Muscle layer of duodenum (tissue), 2 donors: ENCODE measurements at regions not wholly inside any gene's neighbourhood (a gene's known extent, or its start where the extent isn't known, plus 50 kb on each side); places are given as distances from the start of the nearest gene placed in this dataset.

ENCODE experiments used
- H3K27ac ChIP-seq: one replicate; pipeline ENCODE4 v1.7.0; 2013; ENCODE audit warnings: mild to moderate bottlenecking, low read length
- H3K27me3 ChIP-seq: one replicate; pipeline ENCODE4 v1.7.0; 2013; ENCODE audit warnings: low read depth, mild to moderate bottlenecking, control low read depth, low read length
- H3K36me3 ChIP-seq, 2 donors: one replicate each; pipeline ENCODE4 v1.7.0; 2013; ENCODE audit warnings: low read length in 2 of 2, control low read depth in 1 of 2, mild to moderate bottlenecking in 1 of 2; ENCODE audit not compliant: insufficient read depth in 2 of 2, control insufficient read depth in 1 of 2
- H3K4me1 ChIP-seq, 2 donors: one replicate each; pipeline ENCODE4 v1.7.0; 2013; ENCODE audit warnings: low read length in 2 of 2, mild to moderate bottlenecking in 2 of 2, control low read depth in 1 of 2, moderate library complexity in 1 of 2; ENCODE audit not compliant: insufficient read depth in 2 of 2, control insufficient read depth in 1 of 2
- H3K4me3 ChIP-seq, 2 donors: one replicate each; pipeline ENCODE4 v1.7.0; 2013; ENCODE audit warnings: low read length in 2 of 2, low read depth in 1 of 2, mild to moderate bottlenecking in 1 of 2
- H3K9me3 ChIP-seq, 2 donors: one replicate each; pipeline ENCODE4 v1.7.0; 2013; ENCODE audit warnings: low read length in 2 of 2, control low read depth in 1 of 2, mild to moderate bottlenecking in 1 of 2; ENCODE audit not compliant: control insufficient read depth in 1 of 2
- donor health status: healthy.

DNA sequence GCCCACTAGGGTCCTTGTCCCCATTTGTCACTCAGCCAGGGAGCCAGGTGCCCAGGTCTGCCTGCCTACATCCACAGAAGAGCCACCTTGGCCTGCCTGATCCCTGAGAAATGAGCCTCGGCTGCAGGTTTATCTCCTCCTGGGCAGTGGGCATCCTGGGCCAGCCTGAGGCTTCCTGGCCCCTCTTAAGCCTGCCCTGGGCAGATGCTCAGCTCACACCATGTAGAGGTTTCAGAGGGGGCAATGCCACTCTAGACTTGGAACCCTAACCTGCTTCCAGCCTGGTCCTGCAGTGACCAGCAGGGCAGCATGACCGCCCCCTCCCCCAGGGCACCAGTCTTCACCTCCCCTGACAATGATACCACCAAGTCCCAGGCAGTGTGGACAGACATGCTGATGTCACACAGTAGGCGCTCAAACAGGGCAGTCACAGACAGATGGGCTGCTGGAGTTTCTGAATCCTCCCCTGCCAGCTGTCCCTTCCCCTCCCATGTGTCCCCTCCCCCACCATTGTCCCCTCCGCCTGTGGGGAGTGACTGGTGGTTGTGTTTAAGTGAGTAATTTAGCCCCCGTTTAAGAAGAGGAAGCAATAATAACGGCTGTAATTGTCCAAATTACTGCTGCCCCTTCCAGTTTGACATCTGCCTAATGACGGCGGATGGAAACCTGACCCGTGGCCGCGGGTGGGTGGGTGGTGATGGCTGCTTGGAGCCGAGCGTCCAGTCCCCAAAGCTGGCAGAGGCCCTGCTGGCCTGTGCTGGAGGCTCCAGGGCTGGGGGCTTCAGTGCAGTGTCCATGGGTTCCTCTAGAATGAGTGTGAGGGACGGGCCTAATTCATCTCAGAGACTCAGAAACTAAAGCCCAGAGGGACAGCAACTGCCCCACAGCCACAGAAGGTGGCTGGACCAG is 147.7 kb downstream of the BARX1 start:
- H3K27ac ChIP-seq, result no peak overlapping the region
- H3K4me3 ChIP-seq, result no peak overlapping the region

GRCh38 chr9:93801581-93802284 is 153.4 kb downstream of the BARX1 start:
- Histone ChIP-seq H3K9me3 (no peaks in the 10 kb centered on the region), H3K4me1 (no peaks in the 10 kb centered on the region), H3K27ac (no peak overlapping the region), H3K36me3 (no peaks in the 10 kb centered on the region), H3K4me3 (no peak overlapping the region), H3K27me3 (no peaks in the 10 kb centered on the region)

More for the DNA sequence above, 147.7 kb downstream of the BARX1 start:
- H3K27me3 ChIP-seq, result no peaks in the 10 kb centered on the region
- no peaks in the 10 kb centered on the region for H3K9me3 ChIP-seq
- no peaks in the 10 kb centered on the region for H3K36me3 ChIP-seq
- no peaks in the 10 kb centered on the region for H3K4me1 ChIP-seq

DNA sequence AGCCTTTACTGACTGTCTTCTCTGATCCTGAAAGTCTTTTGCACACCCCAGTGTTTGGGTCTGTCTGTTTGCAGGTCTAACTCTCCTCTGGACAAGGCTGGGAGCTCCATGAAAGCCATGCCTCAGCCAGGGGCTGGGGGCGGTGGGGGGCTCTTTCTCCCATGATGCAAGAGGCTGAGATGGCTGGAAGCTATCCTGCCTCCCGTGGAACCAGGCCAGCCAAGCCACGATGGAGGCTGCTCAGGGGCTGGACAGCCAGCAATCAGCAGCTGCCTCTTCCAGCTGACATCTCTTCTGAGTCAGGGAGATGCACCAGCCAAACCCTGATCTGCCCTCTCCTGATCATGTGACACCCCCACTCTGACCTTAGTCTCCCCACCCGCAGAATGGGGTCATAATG is 154.0 kb downstream of the BARX1 start:
- H3K9me3 ChIP-seq, result no peaks in the 10 kb centered on the region
- H3K4me1 ChIP-seq, result no peaks in the 10 kb centered on the region
- H3K36me3 ChIP-seq, result no peaks in the 10 kb centered on the region
- H3K27ac ChIP-seq, result no peak overlapping the region
- H3K27me3 ChIP-seq, result no peaks in the 10 kb centered on the region
- no peak overlapping the region for H3K4me3 ChIP-seq

- no peak overlapping the region for H3K4me3 ChIP-seq
- peaks cover 0 to 9% of the 10 kb centered on the region in 2 donors for H3K9me3 ChIP-seq
Measured at GRCh38 chr9:93792358-93792757, 162.8 kb downstream of the BARX1 start.

DNA sequence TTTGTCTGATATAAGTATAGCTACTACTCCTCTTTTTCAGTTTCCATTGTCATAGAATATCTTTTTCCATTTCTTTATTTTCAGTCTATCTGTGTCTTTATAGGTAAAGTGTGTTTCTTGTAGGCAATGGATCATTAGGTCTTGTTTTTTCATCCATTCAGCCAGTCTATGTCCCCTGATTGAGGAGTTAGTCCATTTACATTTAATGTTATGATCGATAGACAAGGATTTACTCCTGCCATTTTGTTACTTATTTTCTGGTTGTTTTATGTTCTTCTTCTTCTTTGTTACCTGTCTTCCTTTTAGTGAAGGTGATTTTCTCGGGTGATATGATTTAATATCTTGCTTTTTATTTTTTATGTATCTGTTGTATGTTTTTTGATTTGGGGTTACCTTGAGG is 169.0 kb downstream of the BARX1 start:
- Histone ChIP-seq H3K4me1 (no peaks in the 10 kb centered on the region), H3K27me3 (no peaks in the 10 kb centered on the region), H3K4me3 (no peak overlapping the region), H3K27ac (no peak overlapping the region), H3K36me3 (no peaks in the 10 kb centered on the region), H3K9me3 (peaks cover 0 to 12% of the 10 kb centered on the region in 2 donors)

More at GRCh38 chr9:93792358-93792757, 162.8 kb downstream of the BARX1 start:
- H3K27me3 ChIP-seq, result no peaks in the 10 kb centered on the region
- no peaks in the 10 kb centered on the region for H3K4me1 ChIP-seq
- H3K36me3 ChIP-seq, result no peaks in the 10 kb centered on the region
- H3K27ac ChIP-seq, result no peak overlapping the region

DNA sequence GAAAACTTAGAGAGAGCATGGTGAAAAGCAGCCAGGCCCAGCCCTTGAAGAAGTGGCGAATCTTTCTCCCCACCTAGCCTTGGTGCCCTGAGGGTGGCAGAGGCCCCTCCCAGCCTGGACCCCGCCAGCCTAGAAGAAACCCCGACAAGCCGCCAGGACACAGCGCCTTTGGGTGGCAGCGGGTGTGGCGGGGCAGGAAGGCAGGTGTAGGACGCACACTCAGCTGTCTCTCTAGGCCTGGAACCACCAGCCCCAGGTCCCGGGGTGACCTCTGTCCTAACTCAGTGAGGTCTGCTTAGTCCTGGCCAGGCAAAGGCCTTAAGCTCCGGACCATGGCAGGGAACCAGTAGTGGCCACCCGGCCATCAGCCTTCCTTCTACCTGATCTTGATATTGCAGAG is 178.3 kb downstream of the BARX1 start:
- Histone ChIP-seq H3K27ac (no peak overlapping the region), H3K36me3 (no peaks in the 10 kb centered on the region), H3K4me1 (no peaks in the 10 kb centered on the region), H3K4me3 (no peak overlapping the region), H3K27me3 (no peaks in the 10 kb centered on the region), H3K9me3 (no peaks in the 10 kb centered on the region)

DNA sequence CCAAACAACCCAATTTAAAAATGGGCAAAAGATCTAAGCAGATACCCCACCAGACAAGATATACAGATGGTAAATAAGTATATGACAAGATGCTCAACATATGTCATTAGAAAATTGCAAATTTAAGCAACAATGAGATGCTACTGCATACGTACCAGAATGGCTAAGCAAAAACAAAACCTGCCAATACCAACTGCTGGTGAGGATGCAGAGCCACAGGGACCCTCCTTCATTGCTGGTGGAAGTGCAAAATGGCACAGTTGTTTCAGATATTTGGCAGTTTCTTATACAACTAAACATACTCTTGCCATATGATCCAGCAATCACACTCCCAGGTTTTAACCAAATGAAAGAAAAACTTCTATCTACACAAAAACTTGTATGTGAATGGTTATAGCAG is 178.9 kb downstream of the BARX1 start:
- Histone ChIP-seq H3K36me3 (no peaks in the 10 kb centered on the region), H3K4me1 (no peaks in the 10 kb centered on the region), H3K4me3 (no peak overlapping the region), H3K27me3 (no peaks in the 10 kb centered on the region), H3K9me3 (no peaks in the 10 kb centered on the region), H3K27ac (no peak overlapping the region)

GRCh38 chr9:93774331-93775102 is 180.6 kb downstream of the BARX1 start:
- no peaks in the 10 kb centered on the region for H3K9me3 ChIP-seq
- H3K27me3 ChIP-seq, result no peaks in the 10 kb centered on the region
- no peak overlapping the region for H3K27ac ChIP-seq
- no peak overlapping the region for H3K4me3 ChIP-seq
- H3K36me3 ChIP-seq, result no peaks in the 10 kb centered on the region
- H3K4me1 ChIP-seq, result no peaks in the 10 kb centered on the region

- no peaks in the 10 kb centered on the region for H3K36me3 ChIP-seq
- no peaks in the 10 kb centered on the region for H3K27me3 ChIP-seq
- no peaks in the 10 kb centered on the region for H3K4me1 ChIP-seq
- peaks cover 0 to 2% of the 10 kb centered on the region in 2 donors for H3K9me3 ChIP-seq
- H3K4me3 ChIP-seq, result no peak overlapping the region
- H3K27ac ChIP-seq, result no peak overlapping the region
Measured at GRCh38 chr9:93771276-93771675, 183.9 kb downstream of the BARX1 start.

DNA sequence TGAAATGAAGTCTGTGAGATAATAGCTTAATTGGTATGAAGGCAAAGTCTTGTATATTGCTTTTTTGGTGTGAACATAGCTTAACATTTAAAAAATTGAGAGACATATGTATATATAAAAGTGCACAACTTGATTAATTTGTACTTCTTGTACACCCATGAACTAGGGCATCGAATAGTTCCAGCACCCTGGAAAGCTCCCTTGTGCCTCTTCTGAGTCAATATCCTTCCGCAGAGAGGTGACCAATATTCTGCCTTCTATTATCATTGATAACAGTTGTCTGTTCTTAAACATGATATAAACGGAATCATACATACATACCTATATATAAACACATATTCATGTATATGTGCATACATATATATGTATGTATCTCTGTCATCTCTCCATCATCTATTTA is 185.4 kb downstream of the PHF2 start:
- H3K9me3 ChIP-seq, result peaks cover 0 to 21% of the 10 kb centered on the region in 2 donors
- no peak overlapping the region for H3K4me3 ChIP-seq
- no peak overlapping the region for H3K27ac ChIP-seq
- H3K36me3 ChIP-seq, result no peaks in the 10 kb centered on the region
- H3K27me3 ChIP-seq, result no peaks in the 10 kb centered on the region
- no peaks in the 10 kb centered on the region for H3K4me1 ChIP-seq

DNA sequence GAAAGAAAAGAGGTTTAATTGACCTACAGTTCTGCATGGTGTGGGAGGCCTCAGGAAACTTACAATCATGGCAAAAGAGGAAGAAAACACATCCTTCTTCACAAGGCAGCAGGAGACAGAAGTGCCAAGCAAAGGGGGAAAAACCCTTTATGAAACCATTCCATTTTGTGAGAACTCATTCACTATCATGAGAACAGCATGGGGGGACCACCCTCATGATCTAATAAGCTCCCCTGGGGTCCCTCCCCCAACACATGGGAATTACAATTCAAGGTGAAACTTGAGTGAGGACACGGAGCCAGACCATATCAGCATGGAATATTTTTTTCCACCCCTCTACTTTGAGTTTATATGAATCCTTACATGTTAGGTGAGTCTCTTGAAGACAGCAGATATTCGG is 173.7 kb downstream of the PHF2 start:
- H3K4me1 ChIP-seq, result no peaks in the 10 kb centered on the region
- H3K36me3 ChIP-seq, result no peaks in the 10 kb centered on the region
- no peak overlapping the region for H3K27ac ChIP-seq
- no peaks in the 10 kb centered on the region for H3K27me3 ChIP-seq
- no peak overlapping the region for H3K4me3 ChIP-seq
- peaks cover 3 to 42% of the 10 kb centered on the region in 2 donors for H3K9me3 ChIP-seq
